ENCODE measurements at regions not wholly inside any gene's neighbourhood (a gene's known extent, or its start where the extent isn't known, plus 50 kb on each side); places are given as distances from the start of the nearest gene placed in this dataset.

DNA sequence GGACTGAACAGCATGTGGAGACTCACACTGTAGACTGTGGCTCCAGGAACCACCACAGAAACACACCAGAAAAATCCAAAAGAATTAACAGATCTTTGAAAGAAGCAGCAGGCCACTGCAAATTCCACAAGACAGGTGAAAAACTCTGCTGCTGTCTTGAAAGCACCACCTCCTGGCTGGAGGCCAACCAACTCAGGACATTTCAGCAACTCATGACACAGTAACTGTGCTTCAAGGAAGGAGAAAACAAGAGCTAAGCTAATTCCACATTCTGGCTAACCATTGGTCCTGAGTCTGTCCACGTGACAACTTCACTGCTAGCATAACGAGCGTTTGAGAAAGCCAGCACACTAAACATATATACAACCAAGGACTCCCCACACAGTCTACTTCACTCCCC, 625.1 kb downstream of the PRELID2 start:
- TF ChIP-seq HDAC2 (IDR thresholded peaks at IDR 0.05) (no peak), RCOR1 (IDR thresholded peaks at IDR 0.05; ENCODE audit: low read depth, low read length) (no peak), ZSCAN20 (CRISPR knock-in tag; IDR thresholded peaks at IDR 0.05) (no peak), CHD2 (IDR thresholded peaks at IDR 0.05; ENCODE audit: low read length, partially characterized antibody) (no peak), SMC3 (IDR thresholded peaks at IDR 0.05) (no peak), CBX8 (IDR thresholded peaks at IDR 0.05) (no peak), TP53 (CRISPR knock-in tag; IDR thresholded peaks at IDR 0.05) (no peak), HOXB13 (CRISPR knock-in tag; IDR thresholded peaks at IDR 0.05; ENCODE audit: low read depth) (no peak), NPAS2 (CRISPR knock-in tag; IDR thresholded peaks at IDR 0.05; ENCODE audit: borderline replicate concordance) (no peak), KDM1A (IDR thresholded peaks at IDR 0.05; ENCODE audit: low read depth) (no peak), BHLHE40 (IDR thresholded peaks at IDR 0.05; ENCODE audit: low read depth, low read length) (no peak)
- TF ChIP-seq, protein P1, sequence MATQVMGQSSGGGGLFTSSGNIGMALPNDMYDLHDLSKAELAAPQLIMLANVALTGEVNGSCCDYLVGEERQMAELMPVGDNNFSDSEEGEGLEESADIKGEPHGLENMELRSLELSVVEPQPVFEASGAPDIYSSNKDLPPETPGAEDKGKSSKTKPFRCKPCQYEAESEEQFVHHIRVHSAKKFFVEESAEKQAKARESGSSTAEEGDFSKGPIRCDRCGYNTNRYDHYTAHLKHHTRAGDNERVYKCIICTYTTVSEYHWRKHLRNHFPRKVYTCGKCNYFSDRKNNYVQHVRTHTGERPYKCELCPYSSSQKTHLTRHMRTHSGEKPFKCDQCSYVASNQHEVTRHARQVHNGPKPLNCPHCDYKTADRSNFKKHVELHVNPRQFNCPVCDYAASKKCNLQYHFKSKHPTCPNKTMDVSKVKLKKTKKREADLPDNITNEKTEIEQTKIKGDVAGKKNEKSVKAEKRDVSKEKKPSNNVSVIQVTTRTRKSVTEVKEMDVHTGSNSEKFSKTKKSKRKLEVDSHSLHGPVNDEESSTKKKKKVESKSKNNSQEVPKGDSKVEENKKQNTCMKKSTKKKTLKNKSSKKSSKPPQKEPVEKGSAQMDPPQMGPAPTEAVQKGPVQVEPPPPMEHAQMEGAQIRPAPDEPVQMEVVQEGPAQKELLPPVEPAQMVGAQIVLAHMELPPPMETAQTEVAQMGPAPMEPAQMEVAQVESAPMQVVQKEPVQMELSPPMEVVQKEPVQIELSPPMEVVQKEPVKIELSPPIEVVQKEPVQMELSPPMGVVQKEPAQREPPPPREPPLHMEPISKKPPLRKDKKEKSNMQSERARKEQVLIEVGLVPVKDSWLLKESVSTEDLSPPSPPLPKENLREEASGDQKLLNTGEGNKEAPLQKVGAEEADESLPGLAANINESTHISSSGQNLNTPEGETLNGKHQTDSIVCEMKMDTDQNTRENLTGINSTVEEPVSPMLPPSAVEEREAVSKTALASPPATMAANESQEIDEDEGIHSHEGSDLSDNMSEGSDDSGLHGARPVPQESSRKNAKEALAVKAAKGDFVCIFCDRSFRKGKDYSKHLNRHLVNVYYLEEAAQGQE (IDR thresholded peaks at IDR 0.05), result no peak
- TF ChIP-seq, protein P2, sequence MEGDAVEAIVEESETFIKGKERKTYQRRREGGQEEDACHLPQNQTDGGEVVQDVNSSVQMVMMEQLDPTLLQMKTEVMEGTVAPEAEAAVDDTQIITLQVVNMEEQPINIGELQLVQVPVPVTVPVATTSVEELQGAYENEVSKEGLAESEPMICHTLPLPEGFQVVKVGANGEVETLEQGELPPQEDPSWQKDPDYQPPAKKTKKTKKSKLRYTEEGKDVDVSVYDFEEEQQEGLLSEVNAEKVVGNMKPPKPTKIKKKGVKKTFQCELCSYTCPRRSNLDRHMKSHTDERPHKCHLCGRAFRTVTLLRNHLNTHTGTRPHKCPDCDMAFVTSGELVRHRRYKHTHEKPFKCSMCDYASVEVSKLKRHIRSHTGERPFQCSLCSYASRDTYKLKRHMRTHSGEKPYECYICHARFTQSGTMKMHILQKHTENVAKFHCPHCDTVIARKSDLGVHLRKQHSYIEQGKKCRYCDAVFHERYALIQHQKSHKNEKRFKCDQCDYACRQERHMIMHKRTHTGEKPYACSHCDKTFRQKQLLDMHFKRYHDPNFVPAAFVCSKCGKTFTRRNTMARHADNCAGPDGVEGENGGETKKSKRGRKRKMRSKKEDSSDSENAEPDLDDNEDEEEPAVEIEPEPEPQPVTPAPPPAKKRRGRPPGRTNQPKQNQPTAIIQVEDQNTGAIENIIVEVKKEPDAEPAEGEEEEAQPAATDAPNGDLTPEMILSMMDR (IDR thresholded peaks at IDR 0.05), result no peak
- TF ChIP-seq, protein P3, sequence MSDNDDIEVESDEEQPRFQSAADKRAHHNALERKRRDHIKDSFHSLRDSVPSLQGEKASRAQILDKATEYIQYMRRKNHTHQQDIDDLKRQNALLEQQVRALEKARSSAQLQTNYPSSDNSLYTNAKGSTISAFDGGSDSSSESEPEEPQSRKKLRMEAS (IDR thresholded peaks at IDR 0.05), result no peak

All from A549 (cell line).